ENCODE measurements at regions not wholly inside any gene's neighbourhood (a gene's known extent, or its start where the extent isn't known, plus 50 kb on each side); places are given as distances from the start of the nearest gene placed in this dataset.
A peak's percentile ranks its signal among the peaks of the same experiment; 100 is the strongest.

DNA sequence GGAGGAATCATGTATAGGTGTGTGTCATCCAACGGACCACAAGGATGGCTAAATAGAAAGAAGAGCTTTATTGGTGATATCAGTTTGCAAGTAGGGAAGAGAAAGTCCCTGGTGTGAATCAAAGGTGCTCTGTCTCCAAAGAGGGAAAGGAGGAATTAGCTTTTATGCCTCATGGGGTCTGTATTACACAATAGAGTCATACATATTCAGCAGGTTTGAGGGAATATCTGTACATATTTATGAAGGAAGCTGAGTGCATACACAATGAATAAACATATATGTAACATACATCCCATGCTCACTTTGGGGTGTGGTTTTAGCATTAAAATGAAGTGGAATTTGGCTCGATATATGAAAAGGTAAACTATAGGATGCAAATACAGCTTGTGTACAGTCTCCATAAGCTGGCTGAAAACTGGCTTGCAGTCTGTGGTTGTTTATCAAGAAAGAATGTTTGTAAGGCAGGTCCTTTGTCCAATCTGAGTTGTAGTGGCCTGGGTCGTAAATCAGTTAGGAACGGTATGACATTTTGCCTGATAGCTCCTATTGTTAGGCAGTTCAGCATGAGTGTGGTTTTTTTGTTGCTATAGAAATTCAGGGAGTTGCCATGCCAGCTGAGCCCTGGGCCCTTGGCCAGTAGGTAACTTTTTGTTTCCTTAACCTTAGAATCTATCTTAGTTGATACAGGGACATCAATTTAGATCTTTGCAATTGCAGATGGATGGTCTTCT is 198.0 kb upstream of the ZP4 start:
- no peak for ATAC-seq

DNA sequence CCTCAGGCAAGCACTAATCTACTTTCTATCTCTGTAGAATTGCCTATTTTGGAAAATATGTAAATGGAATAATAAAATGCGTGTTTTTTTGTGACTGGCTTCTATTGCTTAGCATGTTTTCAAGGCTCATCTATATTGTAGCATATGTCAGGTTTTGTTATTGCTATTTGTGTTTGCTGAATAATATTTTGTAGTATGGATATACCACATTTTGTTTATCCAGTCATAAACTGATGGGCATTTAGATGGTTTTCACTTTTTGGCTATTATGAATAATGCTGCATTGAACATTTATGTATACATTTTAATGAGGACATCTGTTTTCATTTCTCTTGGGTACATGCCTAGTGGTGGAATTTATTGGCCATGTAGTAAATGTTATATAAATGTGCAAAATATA is 183.3 kb upstream of the ZP4 start:
- ATAC-seq, result no peak

DNA sequence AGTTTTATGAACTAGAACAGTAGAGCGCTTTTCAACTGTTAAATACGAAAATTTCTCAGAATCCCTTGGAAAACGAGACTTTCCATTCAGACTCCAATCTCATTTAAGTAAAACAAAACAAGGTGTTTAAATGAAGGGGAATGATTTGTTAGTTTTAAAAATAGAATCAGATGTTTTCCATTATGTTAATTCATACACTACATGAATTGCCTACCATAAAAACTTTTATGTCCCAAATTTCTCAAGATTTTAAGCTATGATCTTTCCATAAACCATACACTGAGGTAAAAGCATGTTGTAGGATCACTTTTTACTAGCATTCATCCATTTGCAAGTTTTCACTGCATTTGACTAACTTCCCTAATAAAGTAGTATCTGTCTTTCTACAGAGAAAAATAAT is 180.3 kb upstream of the ZP4 start:
- no peak for ATAC-seq

DNA sequence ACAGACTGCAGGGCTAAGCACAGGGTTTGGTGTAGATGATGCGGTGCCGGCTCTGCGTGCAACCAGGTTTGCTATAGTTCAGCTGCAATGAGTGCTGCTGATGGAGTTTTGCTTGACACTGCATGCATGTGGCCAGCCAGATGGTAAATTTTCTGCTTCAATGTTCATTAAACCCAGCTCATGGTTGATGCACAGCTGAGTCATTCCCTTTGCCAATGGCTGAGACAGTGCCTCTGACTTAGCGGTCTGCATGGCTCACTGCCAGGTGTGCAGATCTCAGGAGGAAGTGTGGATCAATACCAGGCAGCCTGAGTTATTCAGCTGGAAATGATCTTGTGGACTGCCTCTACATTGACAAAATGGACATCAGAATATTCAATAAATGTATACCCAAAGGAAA is 172.7 kb upstream of the ZP4 start:
- ATAC-seq, result peak; percentile 83

DNA sequence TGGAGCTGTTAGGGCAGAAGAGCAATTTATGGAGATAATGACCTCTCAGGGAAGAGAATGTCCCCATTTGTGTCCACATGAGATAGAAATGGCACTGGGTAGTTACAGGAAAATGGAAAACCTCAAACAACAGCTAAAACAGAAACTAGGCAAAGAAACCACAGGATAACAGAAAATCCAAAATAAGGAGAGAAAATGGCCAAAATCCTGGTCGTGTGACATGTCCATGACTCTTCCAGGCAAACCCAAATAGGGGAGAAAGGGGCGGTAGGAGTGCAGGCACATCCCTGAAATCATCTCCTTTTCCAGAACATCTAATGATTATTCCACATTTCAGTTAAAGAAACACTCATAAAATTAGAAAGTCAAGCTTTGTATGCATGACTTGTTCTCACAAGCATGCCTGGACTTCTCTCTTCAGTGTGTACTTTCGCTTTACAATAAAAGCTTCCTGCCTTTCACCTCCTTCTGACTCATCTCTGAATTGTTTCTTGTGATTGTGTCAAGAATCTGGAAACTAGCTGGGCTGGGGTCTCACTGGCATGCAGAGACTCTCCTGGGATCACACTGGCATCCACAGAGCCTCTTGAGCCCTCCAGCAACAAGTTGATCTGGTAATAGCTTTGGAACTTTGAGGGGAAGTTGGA is 171.4 kb upstream of the ZP4 start:
- peak; percentile 87 for ATAC-seq

DNA sequence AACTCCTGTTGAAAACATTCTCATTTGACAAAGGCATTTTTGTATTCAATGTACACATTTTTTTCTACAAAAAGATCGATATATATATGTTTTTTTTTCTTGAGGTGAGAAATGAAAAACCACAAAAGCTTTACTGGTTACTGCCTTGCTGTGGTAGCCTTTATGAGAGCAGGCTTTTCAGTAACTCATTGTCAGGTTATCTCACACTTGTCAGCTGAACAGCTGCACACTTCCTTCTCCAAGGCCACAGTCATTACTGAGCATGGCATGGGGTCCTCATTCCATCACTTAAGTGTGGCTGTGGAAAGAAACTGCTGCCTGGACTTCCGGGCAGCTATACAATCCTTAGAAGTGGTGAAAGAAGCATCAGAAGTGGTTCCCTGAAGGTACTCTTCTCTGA is 169.3 kb upstream of the ZP4 start:
- no peak for ATAC-seq

DNA sequence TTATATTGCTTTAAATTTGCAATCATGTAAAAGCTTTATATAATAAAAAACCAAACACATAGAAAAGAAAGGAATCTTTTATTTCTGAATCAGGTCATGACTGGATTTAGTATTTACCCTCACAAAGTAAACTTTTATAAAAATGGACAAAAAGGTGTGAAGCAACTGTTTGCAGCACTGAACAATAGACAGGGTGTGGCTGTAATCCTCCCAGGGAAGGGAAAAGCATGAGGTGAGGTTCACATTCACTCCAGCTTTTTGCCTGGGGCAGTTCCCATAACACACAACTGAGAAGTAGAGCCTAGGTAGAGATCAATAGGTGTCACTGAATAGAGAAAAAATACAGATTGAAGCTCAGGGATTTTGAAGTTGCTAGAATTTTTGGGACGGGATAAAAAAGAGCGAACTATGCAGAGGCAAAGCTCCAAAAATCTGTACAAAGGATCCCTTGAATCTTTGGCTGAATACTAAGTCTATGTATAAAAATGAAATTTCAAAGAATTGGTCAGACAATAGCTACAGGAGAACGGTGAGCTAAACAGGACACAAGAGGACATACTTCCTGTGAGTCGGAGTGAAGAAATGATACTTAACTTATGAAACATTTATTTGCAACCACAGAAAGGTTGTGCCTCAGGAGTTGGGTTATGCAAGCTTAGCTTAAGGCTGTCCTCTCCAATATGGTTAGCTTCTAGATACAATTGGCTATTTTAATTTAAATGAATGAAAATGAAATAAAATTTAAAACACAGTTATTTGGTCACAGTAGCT is 162.0 kb upstream of the ZP4 start:
- peak; percentile 98 for ATAC-seq

DNA sequence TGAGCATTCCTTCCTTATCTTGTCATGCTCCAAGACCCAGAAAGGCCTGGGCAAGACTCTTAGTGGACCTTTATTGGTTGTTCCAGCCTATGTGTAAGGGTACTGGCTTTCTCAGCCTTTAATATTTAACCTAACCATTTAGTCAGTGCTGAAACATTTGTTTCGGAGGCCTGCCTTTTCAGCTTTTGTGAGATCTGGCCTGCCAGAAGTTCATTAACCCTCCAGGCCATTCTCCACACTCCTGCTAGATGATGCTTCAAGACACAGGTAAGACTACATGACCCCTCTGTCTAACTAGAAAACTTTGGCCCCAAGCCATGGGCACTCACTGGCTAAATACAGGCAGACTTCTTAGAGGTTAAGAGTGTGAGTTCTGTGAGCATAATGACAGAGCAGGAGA is 138.4 kb upstream of the ZP4 start:
- no peak for ATAC-seq

DNA sequence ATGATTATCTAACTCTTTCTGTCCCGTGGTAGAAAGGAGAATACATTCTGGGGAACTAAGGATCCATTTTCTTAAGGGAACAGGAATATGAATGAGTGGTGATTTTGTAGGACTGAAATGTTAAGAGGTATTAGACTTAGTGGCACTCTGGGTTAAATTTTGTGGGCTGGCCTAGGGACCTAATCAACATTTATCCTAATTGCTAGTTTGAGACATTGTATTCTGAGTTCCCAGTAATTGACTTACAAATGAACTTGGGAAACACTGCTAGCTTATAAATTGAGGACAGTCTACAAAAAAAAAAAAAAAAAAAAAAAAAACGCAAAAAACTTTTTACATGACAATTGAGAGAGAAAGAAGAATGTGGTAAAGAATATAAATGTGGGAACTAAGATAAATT is 136.6 kb upstream of the ZP4 start:
- ATAC-seq, result no peak

DNA sequence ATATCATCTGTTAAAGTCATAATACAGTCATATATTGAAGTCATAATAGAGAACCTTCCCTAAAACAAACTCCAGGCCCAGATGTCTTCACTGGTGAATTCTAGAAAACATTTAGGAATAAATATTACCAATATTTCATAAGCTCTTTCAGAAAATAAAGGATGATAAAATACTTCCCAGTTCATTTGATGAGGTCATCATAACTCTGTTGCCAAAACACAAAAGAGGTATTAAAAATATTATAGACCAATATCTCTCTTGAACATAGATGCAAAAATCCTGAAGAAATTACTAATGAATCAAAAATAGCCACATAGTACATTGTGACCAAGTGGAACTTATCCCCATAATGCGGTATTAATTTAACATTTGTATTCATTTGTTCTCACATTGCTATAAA is 132.4 kb upstream of the ZP4 start:
- ATAC-seq, result no peak

DNA sequence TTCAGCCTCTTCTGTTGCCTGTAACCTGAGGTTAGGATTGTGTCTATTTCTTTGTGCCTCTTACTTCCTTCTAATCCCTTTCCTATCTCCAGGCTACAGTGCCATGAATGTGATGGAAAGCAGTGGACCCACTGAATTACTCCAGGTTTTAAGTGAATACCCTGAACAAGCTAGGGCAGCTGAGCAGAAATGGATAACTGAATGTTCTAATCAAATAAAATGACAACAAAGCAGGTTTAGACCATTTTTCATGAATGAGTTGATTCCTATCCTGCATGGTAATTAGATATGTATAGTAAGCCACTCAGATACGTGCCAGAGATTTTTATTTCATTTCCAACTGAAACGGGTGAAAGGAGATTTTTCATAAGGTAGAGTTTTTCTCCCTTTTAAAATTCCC is 127.5 kb upstream of the ZP4 start:
- no peak for ATAC-seq

DNA sequence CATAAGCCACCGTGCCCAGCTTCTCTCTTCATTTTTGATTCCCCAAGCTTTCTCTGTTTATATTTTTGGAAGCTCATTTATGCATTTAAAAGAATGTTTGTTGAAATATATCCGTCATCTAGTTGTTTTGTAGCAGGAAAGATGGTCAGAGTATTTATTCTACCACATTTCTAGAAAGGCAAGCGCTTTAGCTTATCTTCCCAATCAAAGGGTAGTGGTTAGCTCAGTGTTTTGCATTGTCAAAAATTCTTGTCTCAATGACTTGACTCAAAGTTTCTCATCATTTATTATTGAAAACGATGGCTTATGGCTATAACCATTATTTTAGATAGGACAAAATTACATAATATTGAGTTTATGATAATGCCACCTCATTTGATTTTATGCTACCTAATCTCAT is 116.1 kb upstream of the ZP4 start:
- ATAC-seq, result no peak

DNA sequence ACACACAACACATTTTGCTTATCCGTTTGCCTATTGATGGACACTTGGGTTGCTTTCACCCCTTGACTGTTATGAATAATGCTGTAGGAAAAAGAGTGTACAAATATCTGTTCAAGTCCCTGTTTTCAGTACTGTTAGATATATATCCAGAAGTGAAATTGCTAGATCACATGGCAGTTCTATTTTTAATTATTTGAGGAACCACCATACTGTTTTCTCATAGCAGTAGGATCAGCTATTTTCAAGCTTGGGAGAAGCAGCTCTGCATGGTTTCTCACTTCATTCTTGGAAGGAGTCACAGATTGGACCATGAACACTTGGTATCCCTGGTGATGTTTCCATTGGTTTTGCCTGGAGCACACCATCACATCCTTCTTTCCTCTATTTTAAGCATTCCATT is 114.4 kb upstream of the ZP4 start:
- no peak for ATAC-seq

DNA sequence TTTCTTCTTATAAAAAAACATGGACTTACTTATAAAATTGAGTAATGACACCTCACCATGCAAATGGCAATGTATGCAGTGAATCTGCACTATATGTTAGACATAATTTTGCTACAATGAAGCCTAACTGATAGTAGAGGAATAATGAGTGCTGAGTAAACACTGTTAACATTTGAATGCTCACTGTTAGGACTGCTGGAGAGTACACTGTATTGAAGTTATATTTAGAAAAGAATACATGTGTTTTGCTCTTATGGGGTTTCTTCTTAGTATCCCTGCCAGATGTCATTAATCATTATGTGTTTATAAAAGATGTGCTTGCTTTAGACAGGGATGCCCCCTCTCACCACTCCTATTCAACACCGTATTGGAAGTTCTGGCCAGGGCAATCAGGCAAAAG is 111.1 kb upstream of the ZP4 start:
- ATAC-seq, result no peak

DNA sequence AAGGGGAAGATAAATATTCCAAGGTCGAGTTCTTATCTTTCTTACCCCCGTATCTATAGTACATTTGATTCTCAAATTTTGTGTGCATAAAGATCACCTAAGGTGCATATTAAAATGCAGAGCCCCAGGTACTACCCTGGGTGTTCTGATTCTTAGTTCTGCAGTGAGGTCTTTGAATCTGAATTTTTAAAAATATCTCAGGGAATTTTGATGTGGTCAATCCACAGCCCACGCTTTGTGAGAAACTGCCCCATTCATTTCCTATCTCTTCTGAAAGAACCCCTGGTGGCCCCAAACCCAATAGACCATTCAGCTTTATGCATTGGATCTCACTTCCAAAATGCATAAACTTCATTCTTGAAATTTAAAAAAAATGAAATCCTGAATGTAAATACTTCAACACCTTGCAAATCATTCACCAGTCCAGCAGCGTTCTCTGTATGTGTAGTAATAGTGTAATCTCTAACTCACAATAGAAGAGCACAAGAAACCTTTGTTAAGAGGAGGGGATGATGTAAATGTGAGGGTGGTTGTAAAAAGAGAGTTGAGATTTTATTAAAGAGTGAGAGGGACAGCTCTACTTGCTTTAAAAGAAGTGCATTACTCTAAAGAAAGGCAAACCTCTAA is 108.8 kb upstream of the ZP4 start:
- no peak for ATAC-seq

DNA sequence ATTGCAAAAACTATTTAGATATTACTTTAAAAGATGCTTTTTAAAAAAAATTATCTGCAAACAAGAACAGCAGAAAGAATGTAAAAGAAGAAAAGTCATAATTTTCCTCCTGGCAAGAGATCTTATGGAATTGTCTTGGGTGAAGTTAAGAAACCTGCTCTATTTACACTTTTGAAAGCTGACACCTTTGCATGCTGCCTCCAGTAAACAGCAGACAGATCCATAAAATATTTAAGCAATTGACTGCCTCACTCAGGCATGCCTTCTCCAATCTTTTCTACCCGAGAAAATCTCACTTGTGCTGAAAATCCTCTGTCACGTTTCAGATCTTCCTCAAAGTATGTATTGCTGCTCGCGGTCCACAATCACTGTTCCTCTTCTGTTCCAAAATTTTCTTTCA is 107.9 kb upstream of the ZP4 start:
- no peak for ATAC-seq

DNA sequence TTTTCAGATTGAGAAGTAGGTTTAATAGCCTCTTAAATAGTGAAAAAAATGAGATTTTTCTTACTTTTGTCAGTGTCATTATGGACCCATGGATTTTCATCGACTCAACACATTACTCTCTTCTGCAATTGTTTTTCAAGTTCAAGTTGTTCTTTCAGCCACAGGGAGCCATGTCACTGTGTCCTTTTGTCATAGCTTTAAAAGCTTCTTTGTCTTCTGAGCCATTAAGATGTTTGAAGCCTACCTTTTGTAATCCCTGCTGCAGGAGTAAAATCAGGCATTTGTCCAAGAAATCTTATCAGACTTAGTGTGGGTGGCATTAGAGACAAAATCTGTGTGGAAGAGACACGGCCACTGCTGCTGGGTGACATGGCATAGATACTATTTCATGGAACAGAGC is 92.8 kb upstream of the ZP4 start:
- ATAC-seq, result no peak

DNA sequence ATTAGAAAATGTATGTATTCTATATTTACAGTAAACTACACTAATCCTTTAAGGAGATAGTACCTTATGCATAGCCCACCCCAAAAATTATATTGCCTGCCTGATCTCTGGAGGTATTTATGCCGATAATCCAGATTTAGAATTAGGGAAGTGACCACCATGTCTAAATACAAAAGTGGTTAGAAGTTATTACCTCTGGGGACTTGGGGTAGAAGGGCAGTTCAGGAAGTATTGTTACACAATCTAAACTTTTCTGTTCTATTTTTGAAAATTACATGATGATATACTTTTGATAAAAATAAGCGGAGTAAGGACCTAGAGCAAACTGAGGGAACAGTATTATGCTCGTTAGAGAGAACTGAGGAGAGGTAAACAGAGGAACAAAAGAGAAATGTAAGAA is 90.5 kb upstream of the ZP4 start:
- ATAC-seq, result no peak

DNA sequence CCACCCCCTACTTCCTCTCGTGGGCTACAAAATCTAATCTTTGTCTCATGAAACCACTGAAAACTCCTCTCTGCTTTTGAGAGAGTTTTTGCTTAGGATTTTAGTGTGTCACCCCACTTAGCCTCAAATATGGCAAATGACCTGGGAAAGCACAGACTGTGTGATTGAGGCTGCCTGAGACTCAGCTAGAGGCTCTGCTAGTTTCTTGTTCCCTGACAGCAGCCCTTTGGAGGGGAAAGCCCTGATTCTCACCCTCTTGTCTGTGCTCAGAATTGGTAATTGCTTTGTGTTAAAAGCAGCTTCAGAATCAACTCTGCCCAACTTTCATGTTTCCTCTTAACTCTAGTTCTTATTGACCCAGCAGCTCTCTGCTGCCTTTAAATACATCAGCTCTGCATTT is 85.6 kb upstream of the ZP4 start:
- no peak for ATAC-seq

DNA sequence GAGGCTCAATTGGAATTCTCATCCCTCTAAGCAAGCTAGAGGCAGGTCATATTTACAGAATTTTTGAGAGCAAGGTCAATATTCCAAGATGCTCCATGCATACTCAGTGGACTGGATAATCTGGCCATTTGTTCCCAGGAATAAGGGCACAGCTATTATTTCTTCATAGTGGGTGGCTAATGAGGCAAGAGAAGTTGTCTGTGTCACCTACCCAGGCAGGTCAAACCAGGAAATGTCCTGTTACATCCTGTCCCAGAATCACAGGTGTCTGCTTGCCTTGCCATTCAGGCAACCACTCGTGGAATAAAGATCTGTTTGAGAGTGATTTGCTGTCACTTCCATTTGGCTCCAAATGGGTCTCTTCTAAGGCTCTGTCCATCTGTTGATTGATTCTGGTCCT is 85.2 kb upstream of the ZP4 start:
- ATAC-seq, result peak; percentile 77

DNA sequence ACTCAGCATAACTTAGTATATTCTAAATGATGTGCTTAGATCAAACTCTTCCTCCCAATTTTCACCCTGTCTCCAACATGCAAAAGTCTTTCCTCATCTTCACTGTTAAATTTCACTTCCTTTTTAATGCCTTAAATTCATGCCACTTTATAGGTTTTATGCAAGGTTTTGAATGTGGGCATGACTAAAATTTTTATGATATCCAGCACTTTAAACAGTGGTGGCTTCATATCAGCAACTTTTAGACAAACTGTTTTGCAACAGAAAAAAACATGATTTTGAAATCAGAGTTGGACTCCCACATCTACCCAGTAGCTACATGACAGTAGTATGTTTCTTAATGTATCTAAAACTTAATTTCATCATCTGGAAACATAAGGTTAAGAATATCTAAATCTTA is 84.7 kb upstream of the ZP4 start:
- no peak for ATAC-seq

DNA sequence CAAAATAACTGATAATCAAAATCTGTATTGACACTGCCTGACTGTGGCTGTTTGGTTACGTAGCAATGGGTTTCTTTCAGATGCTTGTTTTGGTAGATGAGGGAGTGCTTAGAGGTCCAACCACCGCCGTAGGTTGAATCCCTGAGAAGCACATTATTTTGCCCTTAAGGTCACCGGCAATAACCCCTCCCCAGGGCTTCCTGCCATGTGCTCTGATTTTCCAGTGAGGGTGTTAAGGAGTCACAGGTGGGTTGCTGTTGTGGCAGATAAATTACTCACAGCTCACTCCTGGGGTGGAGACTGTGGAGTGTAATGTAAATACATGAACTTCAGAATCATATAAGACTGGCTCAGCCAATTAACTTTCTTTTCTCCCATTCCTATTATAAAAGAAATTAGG is 81.5 kb upstream of the ZP4 start:
- ATAC-seq, result no peak

DNA sequence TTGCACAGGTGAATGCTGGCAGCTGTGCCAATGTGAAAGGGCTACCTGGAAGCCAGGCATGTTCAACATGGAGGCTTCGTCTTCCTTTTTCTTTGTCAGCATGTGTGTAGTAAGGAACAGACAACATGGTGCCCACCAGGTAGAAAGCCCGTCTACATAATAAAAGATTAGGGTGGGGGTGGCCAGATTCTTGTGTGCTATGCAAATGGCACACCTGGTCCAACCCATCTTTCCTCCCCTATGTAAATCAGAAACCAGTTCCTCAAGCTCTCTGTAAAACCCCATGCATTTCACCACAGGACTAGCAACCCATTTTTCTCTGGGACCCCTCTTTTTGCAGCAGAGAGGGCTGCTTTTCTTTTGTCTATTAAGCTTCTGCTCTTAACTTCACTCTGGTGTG is 72.3 kb upstream of the ZP4 start:
- no peak for ATAC-seq

DNA sequence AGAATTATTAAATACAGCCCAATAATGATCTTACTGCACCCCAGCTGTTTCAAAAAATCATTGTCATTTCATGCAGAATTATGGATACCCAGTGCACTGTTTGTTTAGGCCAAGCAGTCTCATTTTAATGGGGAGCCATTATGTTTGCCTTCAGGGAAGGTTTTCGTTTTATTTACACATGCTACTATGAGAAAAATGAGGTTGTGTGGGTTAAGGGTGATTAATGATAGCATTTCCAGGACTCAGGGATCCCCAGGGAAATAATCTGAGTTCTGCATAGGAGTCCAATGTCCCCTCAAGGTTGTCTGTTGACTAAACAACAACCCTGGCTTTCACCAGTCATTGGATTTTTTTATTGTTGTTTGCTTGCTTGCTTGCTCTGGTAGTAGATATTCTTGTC is 71.0 kb upstream of the ZP4 start:
- ATAC-seq, result no peak
